Ramos (cell line): ENCODE measurements at regions not wholly inside any gene's neighbourhood (a gene's known extent, or its start where the extent isn't known, plus 50 kb on each side); places are given as distances from the start of the nearest gene placed in this dataset.
"Not testable (repeated sequence)": the region's sequence is repeated elsewhere in the genome, so short reads cannot be mapped to it uniquely, and the experiment has no call there.

ENCODE experiments used
- in situ Hi-C: fragments of 300-500 bp; cut with MboI; formaldehyde crosslinking; loops from one replicate; pipeline ENCODE4 v1.14.3; 2022; ENCODE audit warnings: low sequenced_read_pairs; ENCODE audit not compliant: unreplicated experiment

- in situ Hi-C loops: no loop called here
Measured at GRCh38 chr21:28627691-28628090, 365.0 kb downstream of the LTN1 start.

GRCh38 chr21:28627261-28627660 lies 365.4 kb downstream of the LTN1 start:
- in situ Hi-C loops: no loop called here

- in situ Hi-C loops: no loop called here
Measured at GRCh38 chr21:28624626-28625025, 368.1 kb downstream of the LTN1 start.

GRCh38 chr21:28617300-28617699 lies 375.4 kb downstream of the LTN1 start:
- in situ Hi-C loops: no loop called here

- in situ Hi-C loops: no loop called here
Measured at GRCh38 chr21:28615276-28615675, 377.4 kb downstream of the LTN1 start.

GRCh38 chr21:28614791-28615190 lies 377.9 kb downstream of the LTN1 start:
- in situ Hi-C loops: no loop called here

GRCh38 chr21:28608646-28609045 lies 384.0 kb downstream of the LTN1 start:
- in situ Hi-C loops: no loop called here

- in situ Hi-C loops: no loop called here
Measured at GRCh38 chr21:28607545-28607944, 385.1 kb downstream of the LTN1 start.

GRCh38 chr21:28604946-28605537 lies 387.6 kb downstream of the LTN1 start:
- in situ Hi-C loops: no loop called here

- in situ Hi-C loops: no loop called here
Measured at GRCh38 chr21:28602546-28602945, 390.1 kb downstream of the LTN1 start.

- in situ Hi-C loops: no loop called here
Measured at GRCh38 chr21:28598214-28598613, 394.5 kb downstream of the LTN1 start.

- in situ Hi-C loops: no loop called here
Measured at GRCh38 chr21:28592205-28592865, 400.3 kb downstream of the LTN1 start.

- in situ Hi-C loops: no loop called here
Measured at GRCh38 chr21:28590676-28591075, 402.0 kb downstream of the LTN1 start.

- in situ Hi-C loops: no loop called here
Measured at GRCh38 chr21:28590026-28590425, 402.7 kb downstream of the LTN1 start.

GRCh38 chr21:28588997-28589396 lies 403.7 kb downstream of the LTN1 start:
- in situ Hi-C loops: no loop called here

GRCh38 chr21:28587748-28588147 lies 404.9 kb downstream of the LTN1 start:
- in situ Hi-C loops: no loop called here

- in situ Hi-C loops: no loop called here
Measured at GRCh38 chr21:28581976-28582375, 410.7 kb downstream of the LTN1 start.

GRCh38 chr21:28581311-28581731 lies 411.4 kb downstream of the LTN1 start:
- in situ Hi-C loops: not testable (repeated sequence)

GRCh38 chr21:28580585-28580984 lies 412.1 kb downstream of the LTN1 start:
- in situ Hi-C loops: no loop called here

GRCh38 chr21:28579986-28580550 lies 412.6 kb downstream of the LTN1 start:
- in situ Hi-C loops: no loop called here

GRCh38 chr21:28568692-28569091 lies 424.0 kb downstream of the LTN1 start:
- in situ Hi-C loops: no loop called here

- in situ Hi-C loops: not testable (repeated sequence)
Measured at GRCh38 chr21:28563933-28564332, 428.7 kb downstream of the LTN1 start.
